ENCODE measurements at regions not wholly inside any gene's neighbourhood (a gene's known extent, or its start where the extent isn't known, plus 50 kb on each side); places are given as distances from the start of the nearest gene placed in this dataset.
"Not testable (repeated sequence)": the region's sequence is repeated elsewhere in the genome, so short reads cannot be mapped to it uniquely, and the experiment has no call there.

DNA sequence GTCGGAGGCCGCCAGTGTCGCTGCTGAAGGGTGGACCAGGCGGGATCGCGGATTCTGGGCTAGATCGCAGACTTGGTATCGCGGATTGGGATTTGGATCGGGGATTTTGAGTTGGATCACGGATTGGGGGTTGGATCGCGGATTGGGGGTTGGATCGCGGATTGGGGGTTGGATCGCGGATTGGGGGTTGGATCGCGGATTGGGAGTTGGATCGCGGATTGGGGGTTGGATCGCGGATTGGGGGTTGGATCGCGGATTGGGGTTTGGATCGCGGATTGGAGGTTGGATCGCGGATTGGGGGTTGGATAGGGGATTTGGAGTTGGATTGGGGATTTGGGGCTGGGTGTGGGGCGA, 93.1 kb upstream of the THOC3 start:
- TF ChIP-seq, protein P1, sequence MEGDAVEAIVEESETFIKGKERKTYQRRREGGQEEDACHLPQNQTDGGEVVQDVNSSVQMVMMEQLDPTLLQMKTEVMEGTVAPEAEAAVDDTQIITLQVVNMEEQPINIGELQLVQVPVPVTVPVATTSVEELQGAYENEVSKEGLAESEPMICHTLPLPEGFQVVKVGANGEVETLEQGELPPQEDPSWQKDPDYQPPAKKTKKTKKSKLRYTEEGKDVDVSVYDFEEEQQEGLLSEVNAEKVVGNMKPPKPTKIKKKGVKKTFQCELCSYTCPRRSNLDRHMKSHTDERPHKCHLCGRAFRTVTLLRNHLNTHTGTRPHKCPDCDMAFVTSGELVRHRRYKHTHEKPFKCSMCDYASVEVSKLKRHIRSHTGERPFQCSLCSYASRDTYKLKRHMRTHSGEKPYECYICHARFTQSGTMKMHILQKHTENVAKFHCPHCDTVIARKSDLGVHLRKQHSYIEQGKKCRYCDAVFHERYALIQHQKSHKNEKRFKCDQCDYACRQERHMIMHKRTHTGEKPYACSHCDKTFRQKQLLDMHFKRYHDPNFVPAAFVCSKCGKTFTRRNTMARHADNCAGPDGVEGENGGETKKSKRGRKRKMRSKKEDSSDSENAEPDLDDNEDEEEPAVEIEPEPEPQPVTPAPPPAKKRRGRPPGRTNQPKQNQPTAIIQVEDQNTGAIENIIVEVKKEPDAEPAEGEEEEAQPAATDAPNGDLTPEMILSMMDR (IDR thresholded peaks at IDR 0.05): not testable (repeated sequence)
- TF ChIP-seq POLR2A, EP300 (IDR thresholded peaks at IDR 0.05): not testable (repeated sequence)

Measured in suprapubic skin (tissue), 3 donors.